IMR-90 (cell line): ENCODE measurements at regions not wholly inside any gene's neighbourhood (a gene's known extent, or its start where the extent isn't known, plus 50 kb on each side); places are given as distances from the start of the nearest gene placed in this dataset.

Experiments used
- ATAC-seq: fragments of 200-7000 bp; cut with Tn5 transposase; 2 replicates; pipeline ENCODE4 v1.9.1; 2020; ENCODE audit warnings: low read depth, mild to moderate bottlenecking, moderate library complexity
- BruUV-seq: library from RNA; stranded (reverse); fragments of 400-500 nt; replicated peaks from 2 replicates; lab custom pipeline; 2021; lab: Mats Ljungman, UMichigan
- CTCF ChIA-PET: fragments of 300-600 bp; formaldehyde crosslinking; extraction: SDS; loops from one replicate; lab custom pipeline; 2021; ENCODE audit warnings: antibody characterized with exemption; lab: Yijun Ruan, JAX
- POLR2A ChIA-PET: fragments of 300-600 bp; sonication (Branson Sonifier 250); formaldehyde crosslinking; loops from one replicate; lab custom pipeline; 2022; ENCODE audit warnings: antibody characterized with exemption; ENCODE audit not compliant: unreplicated experiment; lab: Charles Lee
- DNase-seq: peaks from one replicate; pipeline ENCODE4 v3.0.0; 2013
- H2AFZ ChIP-seq: replicated peaks from 2 replicates; pipeline ENCODE3; 2013; ENCODE audit warnings: low read length, mild to moderate bottlenecking; ENCODE audit not compliant: poor library complexity
- H2AK5ac ChIP-seq: 2 replicates; pipeline ENCODE4 v1.6.1; 2013; ENCODE audit warnings: low read depth, low read length, inconsistent platforms
- H2AK9ac ChIP-seq: replicated peaks from 2 replicates; pipeline ENCODE3; 2013; ENCODE audit warnings: mild to moderate bottlenecking, low read depth, low read length, moderate library complexity; ENCODE audit not compliant: poor library complexity
- H2BK120ac ChIP-seq: 2 replicates; pipeline ENCODE4 v1.6.1; 2013; ENCODE audit warnings: low read depth, low read length, inconsistent platforms
- H2BK15ac ChIP-seq: 3 replicates; pipeline ENCODE4 v1.6.1; 2013; ENCODE audit warnings: low read depth, low read length, inconsistent platforms
- H2BK20ac ChIP-seq: 2 replicates; pipeline ENCODE4 v1.6.1; 2013; ENCODE audit warnings: low read depth, mild to moderate bottlenecking, inconsistent platforms, low read length, moderate library complexity
- H2BK5ac ChIP-seq: 2 replicates; pipeline ENCODE4 v1.6.1; 2013; ENCODE audit warnings: mild to moderate bottlenecking, low read depth, low read length, inconsistent platforms; ENCODE audit not compliant: poor library complexity, severe bottlenecking
- H3K14ac ChIP-seq: replicated peaks from 2 replicates; pipeline ENCODE4 v1.6.1; 2013; ENCODE audit warnings: low read depth, low read length, inconsistent platforms
- H3K18ac ChIP-seq: 2 replicates; pipeline ENCODE4 v1.6.1; 2013; ENCODE audit warnings: low read depth, low read length, control low read depth
- H3K23ac ChIP-seq: 2 replicates; pipeline ENCODE4 v1.6.1; 2013; ENCODE audit warnings: low read depth, low read length, inconsistent platforms
- H3K27ac ChIP-seq: 2 replicates; pipeline ENCODE4 v1.5.1; 2013; ENCODE audit warnings: mild to moderate bottlenecking, control low read depth, low read length; ENCODE audit not compliant: insufficient read depth
- H3K27me3 ChIP-seq: 2 replicates; pipeline ENCODE4 v1.6.1; 2013; ENCODE audit warnings: low read length; ENCODE audit not compliant: control insufficient read depth, insufficient read depth
- H3K36me3 ChIP-seq: 2 replicates; pipeline ENCODE4 v1.6.1; 2013; ENCODE audit warnings: low read length, mixed read lengths; ENCODE audit not compliant: control insufficient read depth, insufficient read depth
- H3K4ac ChIP-seq: 2 replicates; pipeline ENCODE4 v1.6.1; 2013; ENCODE audit warnings: low read depth, low read length, inconsistent platforms
- H3K4me1 ChIP-seq: 2 replicates; pipeline ENCODE4 v1.6.1; 2013; ENCODE audit warnings: low read length, mixed read lengths; ENCODE audit not compliant: control insufficient read depth, insufficient read depth
- H3K4me2 ChIP-seq: 2 replicates; pipeline ENCODE4 v1.6.1; 2013; ENCODE audit warnings: low read depth, mild to moderate bottlenecking, control low read depth, low read length, moderate library complexity
- H3K4me3 ChIP-seq: 2 replicates; pipeline ENCODE4 v1.5.1; 2013; ENCODE audit warnings: low read depth, mild to moderate bottlenecking, control low read depth, low read length, moderate library complexity; ENCODE audit not compliant: insufficient read depth
- H3K56ac ChIP-seq: 2 replicates; pipeline ENCODE4 v1.6.1; 2013; ENCODE audit warnings: low read length, inconsistent platforms; ENCODE audit not compliant: insufficient read depth; ENCODE audit errors: extremely low read depth
- H3K79me1 ChIP-seq, 2 experiments: 2 replicates each; pipeline ENCODE4 v1.6.1; 2013; ENCODE audit warnings: low read length in 2 of 2, inconsistent platforms in 1 of 2, low read depth in 1 of 2
- H3K9ac ChIP-seq: 2 replicates; pipeline ENCODE4 v1.6.1; 2013; ENCODE audit warnings: low read depth, low read length, control low read depth
- H3K9me1 ChIP-seq: 2 replicates; pipeline ENCODE4 v1.6.1; 2013; ENCODE audit warnings: low read length, inconsistent platforms; ENCODE audit not compliant: insufficient read depth
- H3K9me3 ChIP-seq: 2 replicates; pipeline ENCODE4 v1.6.1; 2013; ENCODE audit warnings: low read length; ENCODE audit not compliant: control insufficient read depth, insufficient read depth
- H4K20me1 ChIP-seq: 2 replicates; pipeline ENCODE4 v1.6.1; 2013; ENCODE audit warnings: low read length, inconsistent platforms; ENCODE audit not compliant: insufficient read depth
- H4K5ac ChIP-seq: 2 replicates; pipeline ENCODE4 v1.6.1; 2013; ENCODE audit warnings: mild to moderate bottlenecking, low read depth, low read length, control low read depth
- H4K8ac ChIP-seq, 2 experiments: 2 replicates each; pipeline ENCODE4 v1.6.1; 2013; ENCODE audit warnings: low read depth in 2 of 2, low read length in 2 of 2, control low read depth in 1 of 2, inconsistent platforms in 1 of 2
- H4K91ac ChIP-seq: 2 replicates; pipeline ENCODE4 v1.6.1; 2013; ENCODE audit warnings: low read depth, low read length, inconsistent platforms; ENCODE audit not compliant: insufficient read depth
- NFE2L2 ChIP-seq: fragments of 150-350 bp; IDR thresholded peaks from 2 replicates; pipeline ENCODE4 v1.6.1; 2016; ENCODE audit warnings: low read depth, mild to moderate bottlenecking, low read length
- WGBS, 2 experiments: methylation state at CpG; one replicate each; pipeline versions ENCODE4 v1.1.5 to v1.1.7; 2013; ENCODE audit warnings: missing lambda C conversion rate in 2 of 2; ENCODE audit not compliant: insufficient read length in 1 of 2; ENCODE audit errors: extremely low coverage in 2 of 2; 5-methylcytosine and 5-hydroxymethylcytosine counted together
- dilution Hi-C: fragments of 300-500 bp; cut with HindIII; formaldehyde crosslinking; loops from one replicate; pipeline ENCODE4 v1.14.3; 2018; ENCODE audit warnings: low sequenced_read_pairs; ENCODE audit not compliant: unreplicated experiment
- in situ Hi-C: fragments of 300-500 bp; cut with MboI; formaldehyde crosslinking; loops from 3 replicates; pipeline ENCODE4 v1.14.3; 2019; ENCODE audit warnings: low sequenced_read_pairs, inconsistent platforms, mixed read lengths
- intact Hi-C: fragments of 100-400 bp; cut with micrococcal nuclease; formaldehyde crosslinking; loops from 2 replicates; pipeline ENCODE4 v1.10.0; 2022

DNA sequence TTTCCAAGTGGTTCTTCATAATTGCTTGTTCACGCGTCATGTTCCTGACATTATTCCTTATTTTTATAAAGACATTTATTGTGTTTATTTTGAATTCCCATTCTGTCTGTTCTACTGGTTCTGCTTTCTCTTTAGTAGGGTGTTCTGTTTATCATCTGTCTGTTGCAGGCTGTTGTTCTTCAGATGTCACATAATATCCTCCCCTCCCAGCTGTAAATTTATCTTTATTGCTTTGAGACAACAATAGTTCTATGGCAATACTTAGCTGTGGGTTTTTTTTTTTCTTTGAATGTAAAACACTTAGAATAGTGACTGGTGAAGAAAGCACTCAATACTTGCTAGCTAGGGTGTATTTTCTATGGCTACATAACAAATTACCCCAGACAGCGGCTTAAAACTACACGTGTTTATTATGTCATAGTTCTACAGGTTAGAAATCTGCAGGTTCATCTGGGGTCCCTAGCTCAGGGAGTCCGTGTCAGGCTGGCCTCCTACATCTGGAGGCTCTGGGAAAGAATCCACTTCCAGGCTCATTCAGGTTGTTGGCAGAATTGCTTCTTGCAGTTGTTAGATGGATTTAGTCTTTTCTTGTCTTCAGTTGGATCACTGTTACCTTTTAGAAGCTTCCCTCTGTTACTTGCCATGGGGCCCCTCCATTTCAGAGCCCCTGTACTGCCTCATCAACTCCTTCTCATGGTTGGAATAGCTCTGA is 63.4 kb upstream of the ENPEP start:
- H4K20me1 ChIP-seq, result no peaks in the 10 kb centered on the region
- H3K79me1 ChIP-seq, result no peaks in the 10 kb centered on the region
- no peak overlapping the region for H2AK5ac ChIP-seq
- dilution Hi-C loops, result no loop called here
- no peak overlapping the region for H4K91ac ChIP-seq
- no peaks in the 10 kb centered on the region for H3K36me3 ChIP-seq
- H2AK9ac ChIP-seq, result no peak overlapping the region
- no peak overlapping the region for H2AFZ ChIP-seq
- no peak overlapping the region for H3K4ac ChIP-seq
- H3K9me1 ChIP-seq, result no peaks in the 10 kb centered on the region
- no peak for ATAC-seq
- no peak overlapping the region for H3K4me2 ChIP-seq
- no peak overlapping the region for H3K4me3 ChIP-seq
- H3K4me1 ChIP-seq, result no peaks in the 10 kb centered on the region
- no peak overlapping the region for H3K27ac ChIP-seq
- ChIA-PET CTCF (no interaction called here), POLR2A (no interaction called here)
- no peak overlapping the region for H2BK120ac ChIP-seq
- no peak overlapping the region for H3K9ac ChIP-seq
- intact Hi-C loops, result no loop called here
- no peak overlapping the region for H3K23ac ChIP-seq
- no peak overlapping the region for H4K5ac ChIP-seq
- H3K56ac ChIP-seq, result no peak overlapping the region
- no peaks in the 10 kb centered on the region for H3K9me3 ChIP-seq
- H2BK20ac ChIP-seq, result no peak overlapping the region
- H3K18ac ChIP-seq, result no peak overlapping the region
- in situ Hi-C loops, result no loop called here
- no peak overlapping the region for H2BK15ac ChIP-seq
- no TSS peak for BruUV-seq
- no peak overlapping the region for H2BK5ac ChIP-seq
- H3K27me3 ChIP-seq, result no peaks in the 10 kb centered on the region
- H4K8ac ChIP-seq, result no peak overlapping the region
- H3K14ac ChIP-seq, result no peak overlapping the region
- TF ChIP-seq NFE2L2, result no peak
- no CpG with 5 or more reads among the region's 5 CpGs for WGBS, 2 experiments
- no peak for DNase-seq
